Heart left ventricle (tissue), 16 donors: ENCODE measurements at regions not wholly inside any gene's neighbourhood (a gene's known extent, or its start where the extent isn't known, plus 50 kb on each side); places are given as distances from the start of the nearest gene placed in this dataset.

Experiments used
- ATAC-seq, 4 donors: fragments of 200-7000 bp; cut with Tn5 transposase; one replicate each; pipeline ENCODE4 v1.9.1; 2020 to 2022; ENCODE audit warnings: moderate library complexity in 4 of 4, mild to moderate bottlenecking in 3 of 4, moderate number of reproducible peaks in 1 of 4
- DNase-seq, 5 donors: peaks; one replicate each; pipeline ENCODE4 v3.0.0-alpha.2; 2020
- H3K27ac ChIP-seq, 12 donors: fragments of 200-600 bp; sonication (generic) in 4 of 12; one replicate each; pipeline versions ENCODE4 v1.5.0 to v1.8.0; 2016 to 2022; ENCODE audit warnings: mild to moderate bottlenecking in 2 of 12
- H3K27me3 ChIP-seq, 9 donors: fragments of 200-600 bp; sonication (generic) in 2 of 9; one replicate each; pipeline versions ENCODE4 v1.5.1 to v1.8.0; 2016 to 2022; ENCODE audit warnings: mild to moderate bottlenecking in 3 of 9
- H3K36me3 ChIP-seq, 9 donors: fragments of 200-600 bp; sonication (generic) in 2 of 9; one replicate each; pipeline versions ENCODE4 v1.5.0 to v1.8.0; 2018 to 2022; ENCODE audit warnings: mild to moderate bottlenecking in 2 of 9
- H3K4me1 ChIP-seq, 12 donors: fragments of 200-600 bp; sonication (generic) in 4 of 12; one replicate each; pipeline versions ENCODE4 v1.5.0 to v1.8.0; 2016 to 2022; ENCODE audit warnings: mild to moderate bottlenecking in 3 of 12
- H3K4me3 ChIP-seq, 12 donors: fragments of 200-600 bp; sonication (generic) in 4 of 12; one replicate each; pipeline versions ENCODE4 v1.5.0 to v1.8.0; 2017 to 2022; ENCODE audit warnings: mild to moderate bottlenecking in 9 of 12, moderate library complexity in 4 of 12
- H3K9me3 ChIP-seq, 12 donors: fragments of 200-600 bp; sonication (generic) in 4 of 12; one replicate each; pipeline versions ENCODE4 v1.5.0 to v1.8.0; 2016 to 2022; ENCODE audit warnings: mild to moderate bottlenecking in 1 of 12
- POLR2A ChIP-seq, 2 donors: fragments of 450-650 bp; IDR thresholded peaks; one replicate each; pipeline ENCODE4 v1.6.1; 2017; ENCODE audit warnings: antibody characterized with exemption in 2 of 2, mild to moderate bottlenecking in 2 of 2, moderate library complexity in 2 of 2
- WGBS, 4 donors: extraction: QIAGEN DNeasy Blood & Tissue Kit in 2 of 4; methylation state at CpG; one replicate each; pipeline versions ENCODE4 v1.1.5 to v1.1.7; 2013 to 2018; 5-methylcytosine and 5-hydroxymethylcytosine counted together
- intact Hi-C, 10 donors: fragments of 100-400 bp; cut with DNase I; formaldehyde crosslinking; loops; one replicate each; pipeline versions ENCODE4 v1.11.1 to v1.14.2; 2022
- TF ChIP-seq, protein P1 (sequence below), 12 donors: fragments of 200-600 bp; sonication (generic) in 4 of 12; IDR thresholded peaks; one replicate each; pipeline versions ENCODE4 v1.5.0 to v1.8.0; 2018 to 2022; ENCODE audit warnings: antibody characterized with exemption in 12 of 12, mild to moderate bottlenecking in 5 of 12
- donor health status: ischemic (EF 13 %, LVEDD 7.1; RV severe dilation, severe dysfunction).
- donor health status: healthy with polysubstance abuse.
- donor health status: DM: no; HTN: yes; CAD: no.
- donor health status: DM: no; HTN: no; CAD: no.
- donor health status: ischemic (EF 25% LVEDD 6.9; RV normal size, moderate dysfunction).
- donor health status: ischemic (EF 25% LVEDD 5.7; RV mildly dilated, moderate dysfunction).
- donor health status: healthy.
- donor health status: DM: yes; HTN: yes; CAD: no.
- donor health status: ischemic (EF 35%, LVEDD 5.7; RV mildly dilated, moderate dysfunction).
- donor health status: nonischemic (EF 11% LVEDD 7.7; RV severe dilation, severe dysfunction).
- donor health status: DM: yes; HTN: yes; CAD: no.
- donor health status: PGD.
- donor health status: ischemic (EF 29% LVEDD 5.4; RV normal size, mild dysfunction).
- donor health status: nonischemic (EF 23%, LVEDD 6.1; RV moderate dilation, normal function).

GRCh38 chr21:23955135-23955843 lies 1652.0 kb downstream of the MRPL39 start:
- TF ChIP-seq, protein P1, sequence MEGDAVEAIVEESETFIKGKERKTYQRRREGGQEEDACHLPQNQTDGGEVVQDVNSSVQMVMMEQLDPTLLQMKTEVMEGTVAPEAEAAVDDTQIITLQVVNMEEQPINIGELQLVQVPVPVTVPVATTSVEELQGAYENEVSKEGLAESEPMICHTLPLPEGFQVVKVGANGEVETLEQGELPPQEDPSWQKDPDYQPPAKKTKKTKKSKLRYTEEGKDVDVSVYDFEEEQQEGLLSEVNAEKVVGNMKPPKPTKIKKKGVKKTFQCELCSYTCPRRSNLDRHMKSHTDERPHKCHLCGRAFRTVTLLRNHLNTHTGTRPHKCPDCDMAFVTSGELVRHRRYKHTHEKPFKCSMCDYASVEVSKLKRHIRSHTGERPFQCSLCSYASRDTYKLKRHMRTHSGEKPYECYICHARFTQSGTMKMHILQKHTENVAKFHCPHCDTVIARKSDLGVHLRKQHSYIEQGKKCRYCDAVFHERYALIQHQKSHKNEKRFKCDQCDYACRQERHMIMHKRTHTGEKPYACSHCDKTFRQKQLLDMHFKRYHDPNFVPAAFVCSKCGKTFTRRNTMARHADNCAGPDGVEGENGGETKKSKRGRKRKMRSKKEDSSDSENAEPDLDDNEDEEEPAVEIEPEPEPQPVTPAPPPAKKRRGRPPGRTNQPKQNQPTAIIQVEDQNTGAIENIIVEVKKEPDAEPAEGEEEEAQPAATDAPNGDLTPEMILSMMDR (IDR thresholded peaks at IDR 0.05) = no peak
- TF ChIP-seq POLR2A (IDR thresholded peaks at IDR 0.05) = no peak
- Histone ChIP-seq H3K4me1 (no peaks in the 10 kb centered on the region), H3K36me3 (no peaks in the 10 kb centered on the region), H3K27me3 (no peaks in the 10 kb centered on the region), H3K4me3 (no peak overlapping the region), H3K9me3 (no peaks in the 10 kb centered on the region), H3K27ac (no peak overlapping the region)
- intact Hi-C loops = loop anchor here in 1 of 10 donors (5.0 kb wide), 1 partner anchor 342 kb away; no protein-coding TSS in a partner anchor
- no peak for DNase-seq
- 68 to 70% (median 69%) methylated on average over 5 of the region's 5 CpGs for WGBS, 4 donors
- no peak for ATAC-seq

DNA sequence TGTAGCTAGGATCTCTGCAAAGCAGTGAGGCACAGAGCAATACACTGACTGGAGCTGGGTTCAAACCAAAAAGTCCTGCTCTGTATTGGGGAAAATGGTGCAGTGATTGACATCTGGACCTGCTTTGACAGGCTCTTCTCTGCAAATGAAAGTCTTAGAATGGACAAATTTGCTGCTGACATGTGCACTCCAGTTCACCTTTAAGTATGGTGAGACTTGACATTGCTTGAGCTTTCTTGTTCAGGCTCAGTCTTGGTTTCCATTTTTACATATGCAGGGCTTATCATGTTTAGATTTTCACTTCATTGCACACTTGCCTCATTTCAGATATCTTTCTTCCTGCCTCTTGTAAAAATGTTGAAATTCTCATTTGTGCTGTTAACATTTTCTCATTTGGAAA lies 1655.0 kb downstream of the MRPL39 start:
- ATAC-seq = no peak
- intact Hi-C loops = no loop called here
- H3K36me3 ChIP-seq = no peaks in the 10 kb centered on the region

GRCh38 chr21:23951251-23951650 lies 1656.0 kb downstream of the MRPL39 start:
- TF ChIP-seq, protein P1 (IDR thresholded peaks at IDR 0.05) = no peak
- TF ChIP-seq POLR2A (IDR thresholded peaks at IDR 0.05) = no peak
- intact Hi-C loops = no loop called here
- H3K36me3 ChIP-seq = no peaks in the 10 kb centered on the region
- no peaks in the 10 kb centered on the region for H3K4me1 ChIP-seq
- no peaks in the 10 kb centered on the region for H3K27me3 ChIP-seq
- H3K4me3 ChIP-seq = no peak overlapping the region
- peaks cover 0 to 2% (median 0%) of the 10 kb centered on the region in 12 donors for H3K9me3 ChIP-seq
- DNase-seq (no peak), ATAC-seq (no peak)
- no peak overlapping the region for H3K27ac ChIP-seq

More for the DNA sequence above, 1655.0 kb downstream of the MRPL39 start:
- Histone ChIP-seq H3K9me3 (no peaks in the 10 kb centered on the region), H3K4me1 (no peaks in the 10 kb centered on the region), H3K4me3 (no peak overlapping the region), H3K27me3 (no peaks in the 10 kb centered on the region), H3K27ac (no peak overlapping the region)
- no peak for DNase-seq
- TF ChIP-seq, protein P1 (IDR thresholded peaks at IDR 0.05) = no peak
- no peak for TF ChIP-seq POLR2A (IDR thresholded peaks at IDR 0.05)

- WGBS, 4 donors = 76 to 89% (median 80%) methylated on average over 2 of the region's 2 CpGs
- Histone ChIP-seq H3K27ac (no peak overlapping the region), H3K4me3 (no peak overlapping the region), H3K9me3 (peaks cover 0 to 2% (median 0%) of the 10 kb centered on the region in 12 donors), H3K27me3 (no peaks in the 10 kb centered on the region), H3K4me1 (no peaks in the 10 kb centered on the region), H3K36me3 (no peaks in the 10 kb centered on the region)
- DNase-seq = no peak
- no peak for TF ChIP-seq POLR2A (IDR thresholded peaks at IDR 0.05)
- TF ChIP-seq, protein P1 (IDR thresholded peaks at IDR 0.05) = no peak
- ATAC-seq = no peak
- intact Hi-C loops = no loop called here
Measured at GRCh38 chr21:23950344-23950743, 1656.9 kb downstream of the MRPL39 start.
